Fibroblast of villous mesenchyme (primary cell): ENCODE measurements at regions not wholly inside any gene's neighbourhood (a gene's known extent, or its start where the extent isn't known, plus 50 kb on each side); places are given as distances from the start of the nearest gene placed in this dataset.

Experiments
- DNase-seq: peaks from one replicate; pipeline ENCODE4 v3.0.0-alpha.2; 2010; ENCODE audit warnings: low read depth
- H3K4me3 ChIP-seq: 2 replicates; pipeline ENCODE4 v1.5.1; 2011; ENCODE audit warnings: low read depth, mild to moderate bottlenecking, low read length
- CTCF ChIP-seq: IDR thresholded peaks from 2 replicates; pipeline ENCODE4 v1.5.1; 2012; ENCODE audit warnings: low read depth, mild to moderate bottlenecking, low read length; ENCODE audit not compliant: insufficient read depth

DNA sequence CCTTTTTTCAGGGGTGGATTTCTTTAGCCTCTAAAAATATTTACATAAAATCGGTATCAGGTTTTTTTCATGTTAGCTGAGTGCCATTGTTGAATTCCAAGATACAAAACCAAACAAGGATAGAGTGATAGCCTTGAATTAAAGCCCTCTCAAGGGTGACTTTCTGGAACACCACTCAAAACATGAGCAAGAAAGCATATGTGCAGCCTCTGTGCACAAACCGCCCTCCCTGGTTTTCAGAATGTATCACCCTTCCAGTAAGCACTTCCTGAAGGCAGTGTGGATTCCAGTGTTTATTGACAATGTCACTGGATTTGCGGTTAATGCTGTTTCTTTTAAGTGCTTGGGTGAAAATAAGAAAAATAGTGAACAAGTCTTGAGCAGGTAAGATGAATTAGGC is 597.7 kb downstream of the TMEM114 start:
- DNase-seq, result no peak
- no peak overlapping the region for H3K4me3 ChIP-seq
- TF ChIP-seq CTCF, result no peak

GRCh38 chr16:7990626-7991260 is 599.6 kb downstream of the TMEM114 start:
- peak overlapping the region; percentile 43 for H3K4me3 ChIP-seq
- peak; percentile 80 for DNase-seq
- TF ChIP-seq CTCF, result no peak

DNA sequence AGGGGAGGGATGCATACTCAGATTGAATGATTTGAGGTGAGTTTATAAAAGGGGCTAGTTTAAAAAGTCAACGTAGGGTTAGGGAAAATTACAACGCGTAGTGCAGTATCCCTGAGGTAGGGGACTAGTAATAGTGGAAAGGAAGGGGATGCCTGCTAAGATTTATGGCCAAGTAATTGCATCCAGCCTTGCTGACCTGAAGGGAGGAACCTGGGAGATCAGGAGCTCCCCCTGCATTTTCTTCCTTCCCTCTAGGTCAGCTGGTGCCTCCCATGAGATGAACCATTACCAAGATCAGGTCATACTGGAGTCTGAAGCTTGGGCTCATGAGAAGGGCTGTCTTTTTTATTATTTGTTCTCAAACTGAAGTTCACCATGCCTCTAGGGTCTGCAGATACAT is 606.6 kb downstream of the TMEM114 start:
- TF ChIP-seq CTCF, result no peak
- DNase-seq, result no peak
- H3K4me3 ChIP-seq, result no peak overlapping the region

- no peak for DNase-seq
- H3K4me3 ChIP-seq, result no peak overlapping the region
- TF ChIP-seq CTCF, result no peak
These were observed 610.2 kb downstream of the TMEM114 start for GRCh38 chr16:7980133-7980483.

DNA sequence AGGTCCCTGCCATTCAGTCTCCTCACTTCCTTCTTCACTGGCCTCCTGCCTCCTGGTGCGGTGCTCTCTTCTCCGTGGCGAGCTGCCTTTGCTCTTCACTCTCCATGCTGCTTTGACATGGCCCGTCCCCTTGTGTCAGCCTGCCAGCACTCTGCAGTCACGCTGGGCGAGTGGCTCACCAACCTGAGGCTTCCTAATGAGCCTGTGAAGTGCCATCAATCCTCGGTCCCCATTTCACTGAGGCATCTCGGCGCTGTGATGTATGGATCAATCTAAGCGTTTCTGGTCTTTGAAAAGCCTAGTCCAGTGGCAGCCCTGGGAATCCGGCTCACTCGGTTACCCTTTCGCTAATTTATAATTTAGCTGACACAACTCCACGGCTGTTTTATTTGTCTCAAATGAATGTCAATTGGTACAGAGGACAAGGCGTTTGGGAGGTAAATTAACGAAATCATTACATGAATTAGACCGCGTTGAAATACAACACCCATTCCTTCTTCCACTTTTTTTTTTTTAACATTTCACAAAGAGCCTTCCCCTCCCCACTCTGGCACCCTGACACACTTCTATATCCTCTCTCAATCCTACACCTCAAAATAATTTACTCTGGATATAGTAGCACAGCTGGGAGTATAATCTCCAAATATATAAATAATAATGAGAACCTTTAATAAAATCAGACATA is 610.7 kb downstream of the TMEM114 start:
- no peak for DNase-seq
- no peak for TF ChIP-seq CTCF
- no peak overlapping the region for H3K4me3 ChIP-seq

DNA sequence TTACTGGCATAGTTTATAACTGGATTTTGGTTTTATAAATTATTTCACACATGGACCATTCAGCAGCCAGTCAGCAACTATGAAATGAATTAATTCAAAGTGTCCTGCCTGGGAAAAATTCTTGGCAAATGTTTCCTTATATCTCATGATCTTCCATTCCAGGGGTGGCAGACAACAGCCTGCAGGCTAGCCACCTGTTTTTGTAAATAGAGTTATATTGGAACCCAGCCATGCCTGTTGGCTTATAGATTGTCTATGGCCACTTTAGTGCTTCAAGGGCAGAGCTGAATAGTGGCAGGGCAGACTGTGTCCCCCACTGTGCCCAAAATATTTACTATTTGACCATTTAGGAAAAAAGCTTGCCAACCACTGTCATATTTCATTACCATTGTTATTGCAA is 613.7 kb downstream of the TMEM114 start:
- H3K4me3 ChIP-seq, result no peak overlapping the region
- DNase-seq, result no peak
- TF ChIP-seq CTCF, result no peak

- TF ChIP-seq CTCF, result no peak
- H3K4me3 ChIP-seq, result no peak overlapping the region
- DNase-seq, result no peak
These were observed 614.2 kb downstream of the TMEM114 start for GRCh38 chr16:7976125-7976524.
